HG03575 (cell line): ENCODE measurements at regions not wholly inside any gene's neighbourhood (a gene's known extent, or its start where the extent isn't known, plus 50 kb on each side); places are given as distances from the start of the nearest gene placed in this dataset.
A peak's percentile ranks its signal among the peaks of the same experiment; 100 is the strongest.
"Not testable (repeated sequence)": the region's sequence is repeated elsewhere in the genome, so short reads cannot be mapped to it uniquely, and the experiment has no call there.

Experiments used
- ATAC-seq: cut with Tn5 transposase; IDR thresholded peaks from one replicate; pipeline ENCODE4 v1.9.1; 2021; ENCODE audit not compliant: unreplicated experiment, insufficient number of reproducible peaks, low FRiP score; ENCODE audit errors: extremely low read depth

DNA sequence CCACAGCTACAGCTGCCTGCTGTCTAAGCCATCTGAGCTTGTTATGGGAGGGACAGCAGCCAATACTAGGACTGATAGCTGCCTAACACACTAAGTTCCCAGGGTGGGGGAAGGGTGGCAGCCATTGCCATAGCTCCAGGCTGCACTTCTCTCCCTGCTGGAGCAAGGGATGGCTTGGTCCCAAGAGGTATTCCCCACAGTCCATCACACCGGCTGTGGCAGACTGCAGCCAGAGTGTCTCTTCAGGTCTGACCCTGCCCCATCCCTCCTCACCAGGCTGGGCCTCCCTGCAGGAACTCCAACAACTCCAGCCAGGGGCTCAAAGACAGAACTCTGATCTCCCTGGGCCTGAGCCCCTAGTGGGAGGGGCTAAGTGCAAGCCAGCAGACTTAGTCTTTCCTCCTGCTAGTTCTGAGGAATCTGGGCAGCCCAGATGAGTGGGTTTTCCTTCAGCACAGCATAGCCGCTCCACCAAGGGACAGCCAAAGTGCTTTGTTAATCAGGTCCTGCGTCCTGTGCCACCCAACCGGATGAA lies 632.1 kb downstream of the SOCS6 start:
- ATAC-seq, result no peak

DNA sequence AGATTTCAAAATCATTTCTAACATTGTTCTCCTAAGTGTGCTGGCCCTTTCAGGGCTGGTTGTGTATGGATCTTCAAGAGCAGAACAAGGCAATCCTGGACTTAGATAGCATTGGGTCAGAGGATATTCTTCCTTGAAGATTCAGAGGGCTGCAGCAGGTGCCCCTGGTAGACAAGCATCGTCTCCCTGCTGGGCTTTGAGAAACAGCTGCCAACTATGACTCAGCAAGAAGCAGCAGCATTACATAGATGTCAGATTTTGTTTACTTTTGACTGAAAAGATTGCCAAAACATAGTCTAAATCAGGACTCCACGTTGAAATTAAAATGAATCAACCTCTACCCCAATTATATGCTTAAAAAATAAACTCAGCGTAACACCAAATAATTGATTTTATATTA lies 618.8 kb downstream of the SOCS6 start:
- no peak for ATAC-seq

DNA sequence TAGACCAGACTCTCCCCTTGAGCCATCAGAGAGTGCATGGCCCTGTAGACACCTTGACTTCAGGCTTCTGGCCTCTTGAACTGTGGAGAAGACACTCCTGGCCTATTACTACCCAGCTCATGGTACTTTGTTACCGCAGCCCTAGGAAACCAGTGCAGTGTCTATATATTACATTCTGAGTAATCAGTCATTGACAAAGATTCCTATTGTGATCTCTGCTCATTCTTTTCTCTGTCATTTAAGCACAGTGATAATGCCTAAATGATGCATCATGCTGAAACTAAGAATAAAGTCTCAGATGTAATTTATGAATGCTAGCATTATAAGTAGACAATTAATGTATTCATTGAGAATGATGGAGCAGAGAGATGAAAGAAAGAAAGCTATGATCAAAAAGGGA lies 603.5 kb downstream of the SOCS6 start:
- no peak for ATAC-seq

DNA sequence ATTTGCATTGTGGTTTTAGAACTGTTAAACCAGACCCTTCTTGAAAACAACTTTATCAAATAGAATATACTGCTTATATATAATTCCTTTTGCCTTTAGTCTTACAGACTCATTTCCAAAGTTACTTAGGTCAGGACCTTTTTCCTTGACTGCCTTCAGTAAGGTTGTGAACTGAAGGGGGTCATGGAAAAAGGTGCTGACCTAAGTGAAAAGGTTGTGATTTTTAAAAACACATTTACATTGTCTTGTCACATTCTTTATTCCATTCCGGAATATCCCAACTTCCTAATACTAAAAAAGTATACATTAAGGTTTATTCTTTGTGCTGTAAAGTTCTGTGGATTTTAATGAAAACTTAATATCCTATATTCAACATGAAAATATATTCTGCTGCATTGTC lies 581.4 kb downstream of the SOCS6 start:
- ATAC-seq, result no peak

DNA sequence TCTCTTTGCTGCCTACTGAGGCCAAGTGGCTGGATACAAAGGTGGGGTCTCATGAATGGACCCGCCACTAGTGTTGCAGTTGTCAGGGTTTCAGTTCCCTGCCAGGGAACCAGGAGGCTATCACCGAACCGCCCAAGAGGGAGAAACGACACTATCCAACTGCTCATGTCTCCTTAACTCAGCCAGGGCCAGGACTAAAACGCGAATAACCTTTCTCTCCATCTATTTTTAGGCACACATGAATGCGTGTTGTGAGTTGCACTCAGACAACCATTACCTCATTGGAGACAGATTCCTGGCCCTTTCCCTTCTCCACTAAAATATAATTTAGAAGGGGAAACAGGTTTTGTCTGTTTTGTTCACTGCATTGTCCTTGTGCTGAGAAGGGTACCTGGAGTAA lies 559.5 kb downstream of the SOCS6 start:
- ATAC-seq, result no peak

DNA sequence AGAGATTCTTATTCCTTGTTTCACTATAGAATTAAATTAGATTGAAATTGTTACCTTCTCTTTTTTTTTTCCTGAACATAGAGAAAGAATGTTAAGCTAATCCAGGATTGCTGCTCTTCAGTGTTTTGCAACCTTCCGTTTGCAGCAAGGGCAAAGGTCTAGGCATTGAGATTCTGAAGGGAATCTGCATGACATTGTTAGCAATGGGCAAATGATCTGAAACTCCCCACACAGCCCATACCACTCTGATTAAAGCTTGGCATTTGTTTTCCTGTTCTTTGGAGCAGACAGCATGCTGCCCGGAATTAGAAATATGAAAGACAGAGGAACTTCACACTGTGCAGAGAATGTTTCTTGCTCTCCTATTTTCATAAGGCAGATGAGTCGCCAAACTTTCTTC lies 551.8 kb downstream of the SOCS6 start:
- no peak for ATAC-seq

DNA sequence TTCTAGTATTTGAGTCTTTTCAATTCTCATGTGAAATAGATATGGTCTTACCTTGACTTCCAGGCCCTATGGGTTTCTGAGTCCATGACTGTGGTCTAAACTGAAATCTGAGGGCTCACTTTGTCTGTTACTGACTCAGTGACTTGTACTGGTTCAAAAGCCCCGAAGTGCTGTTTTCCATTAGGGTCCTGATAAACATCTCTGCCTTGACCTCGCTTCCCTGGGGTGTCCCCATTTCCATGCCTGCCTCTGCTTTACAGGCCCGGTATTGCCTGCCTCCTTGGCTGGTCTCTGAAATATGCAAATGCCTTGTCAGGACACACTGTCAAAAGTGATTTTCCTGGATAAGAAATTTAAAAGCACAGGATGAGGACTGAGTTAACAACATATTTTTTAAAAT lies 538.8 kb downstream of the SOCS6 start:
- no peak for ATAC-seq

DNA sequence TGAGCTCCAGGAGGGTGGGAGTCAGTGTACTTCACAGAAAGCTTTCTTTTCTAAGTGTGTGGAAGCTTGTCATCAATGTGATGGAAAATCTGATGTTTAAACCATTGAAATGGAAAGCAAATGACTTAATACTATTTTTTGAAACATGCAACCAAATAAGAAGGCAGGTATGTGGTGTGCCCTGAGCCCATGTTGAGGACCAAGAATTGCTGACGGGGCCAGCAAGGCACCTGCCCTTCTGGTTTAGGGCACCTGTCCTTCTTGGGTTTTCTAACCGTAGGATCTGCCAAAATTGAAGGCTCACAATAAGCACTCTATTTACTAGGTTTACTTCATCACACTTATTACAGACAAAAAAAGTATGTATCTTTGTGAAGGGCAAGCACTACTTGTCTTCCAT lies 537.7 kb downstream of the SOCS6 start:
- no peak for ATAC-seq

DNA sequence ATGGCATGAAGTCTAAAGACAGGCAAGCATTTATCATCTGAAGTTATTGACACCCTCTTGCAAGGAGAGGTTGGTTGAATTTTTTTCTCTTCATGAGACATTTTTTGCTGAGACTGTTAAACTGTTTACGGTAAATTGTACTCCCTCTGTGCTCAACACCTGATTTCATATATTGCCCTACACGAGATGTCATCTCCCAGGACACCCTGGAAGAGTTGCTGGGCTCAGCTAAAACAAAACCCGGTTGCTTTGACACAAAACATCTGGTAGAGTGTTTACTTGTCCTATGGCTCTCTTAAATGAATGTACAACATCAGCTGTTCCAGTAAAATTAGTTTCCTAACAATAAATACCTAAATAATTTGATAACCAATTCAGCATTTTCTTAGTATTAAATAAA lies 533.8 kb downstream of the SOCS6 start:
- no peak for ATAC-seq

DNA sequence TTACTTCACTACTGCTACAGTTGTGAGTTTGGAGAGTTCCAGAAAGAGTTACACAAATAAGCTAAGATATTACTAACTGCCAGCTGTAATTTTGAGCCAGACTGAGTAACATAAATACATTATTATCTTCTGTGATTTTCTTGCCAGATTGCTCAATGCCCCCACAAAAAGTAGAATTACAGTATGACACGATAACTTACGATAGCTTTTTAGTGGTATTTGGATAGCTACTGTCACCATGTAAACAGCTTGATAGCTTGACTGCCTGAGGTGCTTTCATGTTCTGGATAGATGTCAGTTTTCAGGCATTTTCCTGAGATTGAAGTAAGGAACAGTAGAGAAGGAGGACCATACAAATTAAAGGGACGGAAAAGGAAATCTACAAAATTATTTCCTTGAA lies 533.3 kb downstream of the SOCS6 start:
- no peak for ATAC-seq

DNA sequence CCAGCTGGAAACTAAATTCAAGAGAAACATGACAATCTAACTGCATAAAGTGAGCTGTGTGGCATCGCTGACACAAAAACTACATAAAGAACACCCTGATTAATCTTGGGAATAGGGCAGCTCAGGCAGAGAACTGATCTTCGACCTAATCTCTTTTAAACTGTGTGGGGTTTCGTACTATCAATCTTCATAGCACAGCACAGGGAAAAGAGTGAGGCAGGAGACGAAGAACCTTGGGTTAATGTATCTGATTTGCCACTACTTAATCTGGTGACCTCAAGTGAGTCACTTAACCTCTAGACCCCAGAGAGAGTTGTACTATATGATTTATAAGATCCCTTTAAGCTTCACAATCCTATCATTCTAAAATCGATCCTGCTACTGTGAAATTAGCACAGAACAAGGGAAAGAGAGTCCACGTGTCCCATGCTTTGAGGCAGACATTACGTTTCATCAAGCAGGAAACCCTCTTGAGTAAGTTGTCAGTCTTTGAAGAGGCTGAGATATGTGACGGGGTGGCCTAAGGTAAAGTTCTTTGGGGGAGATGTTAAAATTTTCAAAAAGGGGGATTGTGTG lies 519.7 kb downstream of the SOCS6 start:
- no peak for ATAC-seq

DNA sequence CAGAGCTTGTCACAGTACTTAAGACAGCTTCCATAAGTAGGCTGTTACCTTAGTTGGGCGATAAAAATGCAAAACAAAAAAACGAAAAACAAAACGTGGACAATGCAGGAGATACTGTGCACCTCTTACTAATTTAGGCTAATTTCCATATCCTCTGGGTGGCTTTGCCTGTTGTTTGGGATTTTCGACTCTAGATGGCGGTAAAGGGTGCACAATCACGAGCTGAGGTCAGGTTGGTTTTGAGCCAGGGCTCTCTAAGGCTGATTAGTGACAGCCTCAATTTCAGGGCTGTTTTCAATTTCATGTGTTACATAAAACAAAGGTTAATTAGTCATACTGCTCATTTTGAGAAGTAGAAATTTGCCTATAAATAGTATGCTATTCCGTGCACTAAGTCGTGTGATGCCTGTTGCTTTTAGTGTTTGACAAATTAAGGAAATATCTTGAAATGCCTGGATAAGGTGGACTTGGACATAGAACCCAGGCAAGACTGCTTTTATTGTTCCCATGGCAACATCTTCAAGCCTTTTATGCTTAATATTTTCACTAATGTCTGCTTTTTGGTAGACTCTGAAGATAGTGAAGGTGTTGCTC lies 493.1 kb downstream of the SOCS6 start:
- peak; percentile 93 for ATAC-seq

DNA sequence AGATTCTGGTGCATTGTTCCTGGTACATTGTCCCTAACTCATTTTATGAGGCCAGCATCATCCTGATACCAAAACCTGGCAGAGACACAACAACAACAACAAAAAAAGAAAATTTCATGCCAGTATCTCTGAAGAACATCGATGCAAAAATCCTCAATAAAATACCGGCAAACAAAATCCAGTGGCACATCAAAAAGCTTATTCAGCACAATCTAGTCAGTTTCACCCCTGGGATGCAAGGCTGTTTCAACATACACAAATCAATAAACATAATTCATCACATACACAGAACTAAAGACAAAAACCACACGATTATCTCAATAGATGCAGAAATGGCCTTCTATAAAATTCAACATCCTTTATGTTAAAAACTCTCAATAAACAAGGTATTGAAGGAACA lies 477.4 kb downstream of the SOCS6 start:
- not testable (repeated sequence) for ATAC-seq

DNA sequence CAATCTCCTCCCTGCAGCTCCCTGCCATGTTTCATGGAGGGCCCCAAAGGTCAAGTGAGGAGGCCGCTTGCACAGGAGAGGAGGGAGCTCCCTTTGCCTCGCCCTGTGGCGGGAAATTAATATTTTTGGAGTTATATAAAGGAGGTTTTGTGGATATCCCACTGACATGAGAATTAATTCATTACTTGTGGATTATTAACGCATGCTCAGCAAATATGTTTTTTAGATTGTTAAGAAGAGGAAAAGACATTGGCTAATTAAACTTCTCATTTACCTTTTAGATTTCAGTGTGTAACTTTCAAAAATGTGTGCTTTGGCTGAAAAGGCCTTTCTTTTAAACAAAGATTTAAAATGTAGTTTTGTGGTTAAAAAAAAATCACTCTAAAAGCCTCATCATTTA lies 474.0 kb downstream of the SOCS6 start:
- ATAC-seq, result no peak

DNA sequence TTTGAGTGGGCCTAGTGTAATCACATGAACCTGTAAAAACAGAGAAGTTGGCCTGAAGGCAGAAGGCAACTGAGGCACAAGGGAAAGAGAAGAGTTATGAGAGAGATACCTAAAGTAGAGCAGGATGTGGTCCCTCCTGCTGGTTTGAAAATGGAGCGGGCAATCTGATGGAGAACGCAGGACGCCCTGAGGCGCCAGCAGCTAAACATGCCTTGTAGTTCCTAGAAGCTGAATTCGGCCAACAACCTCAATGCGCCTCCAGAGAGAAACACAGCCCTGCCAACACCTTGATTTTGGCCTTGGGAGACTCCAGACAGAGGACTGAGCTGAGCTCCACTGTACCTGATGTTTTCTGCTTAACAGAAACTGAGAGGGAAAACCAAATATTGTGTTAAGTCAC lies 469.9 kb downstream of the SOCS6 start:
- ATAC-seq, result no peak

DNA sequence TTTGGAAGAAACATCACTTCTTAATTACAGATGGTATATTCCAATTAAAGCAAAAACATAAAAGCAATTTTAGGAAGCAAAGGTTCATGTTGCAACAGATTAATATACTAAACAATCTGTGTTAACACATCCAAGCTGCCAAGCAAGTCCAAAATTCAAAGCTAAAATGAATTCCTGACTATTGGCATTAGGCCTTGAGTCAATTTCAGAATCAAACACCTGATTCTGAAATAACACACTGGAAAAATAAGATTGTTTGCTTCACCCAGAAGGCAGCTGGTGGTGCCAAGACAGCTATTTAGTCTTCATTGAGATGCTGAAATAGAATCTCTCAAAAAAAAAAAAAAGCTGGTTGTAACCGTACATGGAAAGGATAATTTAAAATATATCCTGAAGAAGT lies 465.6 kb downstream of the SOCS6 start:
- no peak for ATAC-seq

DNA sequence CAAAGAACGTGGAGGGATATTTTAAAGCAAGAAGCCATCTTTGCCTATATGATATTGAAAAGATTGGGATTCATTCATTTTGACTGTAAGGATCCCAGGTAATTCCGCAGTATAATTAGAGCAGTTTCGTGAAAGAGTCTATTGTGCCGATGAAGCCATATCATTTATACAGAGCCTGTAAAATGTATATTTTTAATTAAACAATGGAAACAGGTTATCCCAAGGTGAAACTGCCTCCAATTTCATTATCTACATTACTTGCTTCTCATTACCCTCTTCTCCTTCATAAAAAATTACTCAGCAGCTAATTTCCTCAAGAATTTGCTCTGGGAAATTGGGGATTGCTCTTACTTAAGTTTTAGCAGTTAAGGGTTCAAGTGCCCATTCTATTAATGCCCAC lies 444.1 kb downstream of the SOCS6 start:
- ATAC-seq, result no peak

DNA sequence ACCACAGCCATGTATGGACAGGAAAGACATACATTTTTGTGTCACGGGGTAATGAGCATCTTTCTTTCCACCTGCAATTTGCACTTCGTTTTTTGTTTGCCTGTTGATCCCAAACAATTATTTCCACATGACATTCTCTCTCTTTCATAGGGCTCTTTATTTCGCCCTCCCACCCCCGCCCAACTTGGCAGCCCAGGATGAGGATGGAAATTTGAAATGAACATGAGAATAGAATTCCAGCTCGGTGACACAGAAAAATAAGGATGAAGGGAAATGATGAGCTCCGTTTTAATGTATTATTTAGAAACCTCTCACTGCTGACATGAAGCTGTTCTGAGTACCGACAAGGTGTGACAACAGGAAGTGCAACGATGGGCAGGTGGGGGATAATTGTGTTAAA lies 443.3 kb downstream of the SOCS6 start:
- ATAC-seq, result no peak

DNA sequence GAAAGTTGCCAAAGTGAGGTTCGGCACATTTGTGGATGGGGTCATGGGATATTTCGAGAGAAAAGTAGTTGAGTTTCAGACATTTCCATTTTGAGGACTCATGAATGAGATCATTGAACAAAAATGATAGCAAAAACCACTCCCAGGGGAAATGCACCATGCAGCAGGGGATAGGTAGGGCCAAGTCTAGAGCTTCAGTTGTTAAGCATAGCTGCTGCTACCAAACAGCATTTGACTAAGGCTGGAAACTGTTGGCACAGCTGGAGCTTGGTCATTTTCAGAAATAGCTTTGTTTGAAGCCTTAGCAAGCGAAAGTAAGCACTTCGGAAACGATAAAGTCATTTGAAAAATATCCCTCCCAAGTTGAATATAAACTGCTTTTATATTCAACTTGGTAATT lies 431.8 kb downstream of the SOCS6 start:
- ATAC-seq, result no peak

DNA sequence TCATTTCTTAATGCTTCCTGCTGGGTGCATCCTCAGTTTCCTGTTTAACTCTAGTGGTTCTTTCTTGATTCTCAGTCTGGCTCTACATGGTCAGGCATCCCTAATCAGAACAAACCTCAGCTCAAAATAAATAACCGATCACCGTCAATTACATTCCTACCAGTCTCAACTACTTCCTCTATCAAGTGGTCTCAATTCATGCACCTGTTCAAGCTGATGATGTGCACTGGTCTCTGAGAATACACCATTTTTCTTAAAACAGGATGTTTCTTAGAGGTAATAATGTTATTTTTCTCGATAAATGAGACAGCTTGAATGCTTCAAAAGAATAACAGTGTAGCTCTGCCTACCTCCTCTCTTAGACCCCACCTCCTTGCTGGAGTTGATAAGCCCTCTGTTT lies 420.9 kb downstream of the SOCS6 start:
- no peak for ATAC-seq

DNA sequence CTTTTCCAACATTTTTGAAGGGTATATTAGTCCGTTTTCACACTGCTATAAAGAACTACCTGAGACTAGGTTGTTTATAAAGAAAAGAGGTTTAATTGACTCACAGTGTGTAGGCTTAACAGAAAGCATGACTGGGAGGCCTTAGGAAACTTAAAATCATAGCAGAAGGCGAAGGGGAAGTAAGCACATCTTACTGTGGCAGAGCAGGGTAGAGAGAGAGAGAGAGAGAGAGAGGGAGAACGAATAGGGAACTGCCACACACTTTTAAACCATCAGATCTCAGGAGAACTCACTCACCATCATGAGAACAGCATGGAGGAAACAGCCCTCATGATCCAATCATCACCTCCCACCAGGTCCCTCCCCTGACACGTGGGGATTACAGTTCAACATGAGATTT lies 420.3 kb downstream of the SOCS6 start:
- ATAC-seq, result no peak
